HL-60 (cell line): ENCODE measurements at regions not wholly inside any gene's neighbourhood (a gene's known extent, or its start where the extent isn't known, plus 50 kb on each side); places are given as distances from the start of the nearest gene placed in this dataset.

Experiments used
- CTCF ChIP-seq: IDR thresholded peaks from one replicate; pipeline ENCODE4 v1.5.1; 2011; ENCODE audit warnings: low read length, control low read depth, inconsistent platforms; ENCODE audit not compliant: insufficient read depth
- POLR2AphosphoS5 ChIP-seq: IDR thresholded peaks from 2 replicates; pipeline ENCODE4 v1.6.1; 2012; ENCODE audit warnings: low read depth
- REST ChIP-seq: IDR thresholded peaks from 2 replicates; pipeline ENCODE4 v1.6.1; 2012; ENCODE audit warnings: low read depth; ENCODE audit not compliant: insufficient replicate concordance
- SPI1 ChIP-seq: IDR thresholded peaks from 2 replicates; pipeline ENCODE4 v1.6.1; 2012; ENCODE audit warnings: low read depth, mild to moderate bottlenecking, borderline replicate concordance

- TF ChIP-seq REST (no peak), CTCF (no peak), POLR2AphosphoS5 (no peak), SPI1 (no peak)
Observed at GRCh38 chr5:173707392-173707791, 90.9 kb upstream of the BOD1 start.
